Brain microvascular endothelial cell (primary cell): ENCODE measurements at regions not wholly inside any gene's neighbourhood (a gene's known extent, or its start where the extent isn't known, plus 50 kb on each side); places are given as distances from the start of the nearest gene placed in this dataset.

Source experiments
- DNase-seq: peaks from one replicate; pipeline ENCODE4 v3.0.0-alpha.2; 2020
- H3K27ac ChIP-seq: fragments of 250-450 bp; sonication (Bioruptor Pico); 2 replicates; pipeline ENCODE4 v1.5.1; 2020; ENCODE audit warnings: mild to moderate bottlenecking, moderate library complexity
- H3K27me3 ChIP-seq: fragments of 250-450 bp; sonication (Bioruptor Pico); replicated peaks from 2 replicates; pipeline ENCODE4 v1.5.1; 2020; ENCODE audit warnings: mild to moderate bottlenecking
- H3K36me3 ChIP-seq: fragments of 250-450 bp; sonication (Bioruptor Pico); replicated peaks from 2 replicates; pipeline ENCODE4 v1.5.1; 2020; ENCODE audit warnings: mild to moderate bottlenecking
- H3K4me3 ChIP-seq: 2 replicates; pipeline ENCODE4 v1.5.1; 2011; ENCODE audit warnings: low read depth, mild to moderate bottlenecking, control low read depth, low read length, moderate library complexity
- in situ Hi-C: cut with HindIII; loops from 2 replicates; pipeline ENCODE4 v1.10.0; 2017; ENCODE audit warnings: low sequenced_read_pairs, low pct_ligation_motif_present
- TF ChIP-seq, protein P1 (sequence below): IDR thresholded peaks from 2 replicates; pipeline ENCODE4 v1.5.1; 2011; ENCODE audit warnings: low read depth, mild to moderate bottlenecking, moderate library complexity, low read length, control low read depth, inconsistent platforms; ENCODE audit errors: missing control alignments

GRCh38 chr5:147061431-147061830 is 173.4 kb upstream of the STK32A start:
- in situ Hi-C loops, result no loop called here
- no peak for DNase-seq
- Histone ChIP-seq H3K4me3 (no peak overlapping the region), H3K27ac (no peak overlapping the region), H3K36me3 (no peaks in the 10 kb centered on the region), H3K27me3 (no peaks in the 10 kb centered on the region)
- TF ChIP-seq, protein P1, sequence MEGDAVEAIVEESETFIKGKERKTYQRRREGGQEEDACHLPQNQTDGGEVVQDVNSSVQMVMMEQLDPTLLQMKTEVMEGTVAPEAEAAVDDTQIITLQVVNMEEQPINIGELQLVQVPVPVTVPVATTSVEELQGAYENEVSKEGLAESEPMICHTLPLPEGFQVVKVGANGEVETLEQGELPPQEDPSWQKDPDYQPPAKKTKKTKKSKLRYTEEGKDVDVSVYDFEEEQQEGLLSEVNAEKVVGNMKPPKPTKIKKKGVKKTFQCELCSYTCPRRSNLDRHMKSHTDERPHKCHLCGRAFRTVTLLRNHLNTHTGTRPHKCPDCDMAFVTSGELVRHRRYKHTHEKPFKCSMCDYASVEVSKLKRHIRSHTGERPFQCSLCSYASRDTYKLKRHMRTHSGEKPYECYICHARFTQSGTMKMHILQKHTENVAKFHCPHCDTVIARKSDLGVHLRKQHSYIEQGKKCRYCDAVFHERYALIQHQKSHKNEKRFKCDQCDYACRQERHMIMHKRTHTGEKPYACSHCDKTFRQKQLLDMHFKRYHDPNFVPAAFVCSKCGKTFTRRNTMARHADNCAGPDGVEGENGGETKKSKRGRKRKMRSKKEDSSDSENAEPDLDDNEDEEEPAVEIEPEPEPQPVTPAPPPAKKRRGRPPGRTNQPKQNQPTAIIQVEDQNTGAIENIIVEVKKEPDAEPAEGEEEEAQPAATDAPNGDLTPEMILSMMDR, result no peak

GRCh38 chr5:147062427-147062826 is 172.4 kb upstream of the STK32A start:
- in situ Hi-C loops, result no loop called here
- TF ChIP-seq, protein P1, result no peak

GRCh38 chr5:147063943-147064342 is 170.9 kb upstream of the STK32A start:
- in situ Hi-C loops, result no loop called here
- Histone ChIP-seq H3K27ac (no peak overlapping the region), H3K4me3 (no peak overlapping the region), H3K27me3 (no peaks in the 10 kb centered on the region), H3K36me3 (no peaks in the 10 kb centered on the region)
- TF ChIP-seq, protein P1, result no peak
- DNase-seq, result no peak

More at GRCh38 chr5:147062427-147062826, 172.4 kb upstream of the STK32A start:
- Histone ChIP-seq H3K27me3 (no peaks in the 10 kb centered on the region), H3K4me3 (no peak overlapping the region), H3K27ac (no peak overlapping the region), H3K36me3 (no peaks in the 10 kb centered on the region)
- DNase-seq, result no peak

DNA sequence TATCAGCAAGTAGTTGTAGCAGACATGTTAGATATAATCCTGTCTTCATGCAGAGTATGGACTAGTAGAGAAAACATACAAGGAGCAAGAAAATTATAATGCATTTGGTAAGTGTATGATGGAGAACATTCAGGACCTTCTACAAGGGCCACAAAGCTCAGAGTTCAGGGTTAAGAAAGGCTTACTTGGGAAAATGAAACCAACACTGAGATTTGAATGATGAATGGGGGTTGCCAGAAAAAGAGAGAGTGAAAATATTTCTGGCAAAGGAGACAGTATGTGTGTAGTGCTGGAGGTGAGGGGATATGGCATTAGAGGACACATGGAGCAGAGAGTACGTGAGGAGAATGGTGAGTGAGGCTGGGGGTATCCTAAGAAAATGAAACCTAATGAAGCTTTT is 169.8 kb upstream of the STK32A start:
- Histone ChIP-seq H3K36me3 (no peaks in the 10 kb centered on the region), H3K27ac (no peak overlapping the region), H3K4me3 (no peak overlapping the region), H3K27me3 (no peaks in the 10 kb centered on the region)
- in situ Hi-C loops, result no loop called here
- DNase-seq, result no peak
- TF ChIP-seq, protein P1, result no peak

DNA sequence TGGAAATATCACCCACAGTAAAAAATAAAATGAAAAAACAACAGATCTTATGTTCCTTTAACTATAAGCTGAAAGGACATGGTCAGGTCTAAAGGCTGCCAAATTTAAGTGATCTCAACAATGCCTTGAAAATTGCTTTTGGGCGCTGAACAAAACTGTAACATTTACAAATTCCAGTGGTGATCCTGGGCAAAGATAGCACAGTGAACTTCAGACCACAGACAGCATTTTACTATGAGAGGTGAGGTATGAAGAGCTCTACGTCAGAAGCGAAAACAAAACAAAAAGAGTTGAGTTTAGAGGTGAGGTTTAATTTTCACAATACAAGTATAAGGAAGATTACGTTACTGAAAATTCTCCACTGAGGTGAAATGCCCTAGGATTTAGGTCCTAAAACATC is 165.8 kb upstream of the STK32A start:
- no peak for DNase-seq
- no peaks in the 10 kb centered on the region for H3K36me3 ChIP-seq
- in situ Hi-C loops, result no loop called here
- TF ChIP-seq, protein P1, result no peak
- H3K27me3 ChIP-seq, result no peaks in the 10 kb centered on the region
- no peak overlapping the region for H3K4me3 ChIP-seq
- no peak overlapping the region for H3K27ac ChIP-seq

DNA sequence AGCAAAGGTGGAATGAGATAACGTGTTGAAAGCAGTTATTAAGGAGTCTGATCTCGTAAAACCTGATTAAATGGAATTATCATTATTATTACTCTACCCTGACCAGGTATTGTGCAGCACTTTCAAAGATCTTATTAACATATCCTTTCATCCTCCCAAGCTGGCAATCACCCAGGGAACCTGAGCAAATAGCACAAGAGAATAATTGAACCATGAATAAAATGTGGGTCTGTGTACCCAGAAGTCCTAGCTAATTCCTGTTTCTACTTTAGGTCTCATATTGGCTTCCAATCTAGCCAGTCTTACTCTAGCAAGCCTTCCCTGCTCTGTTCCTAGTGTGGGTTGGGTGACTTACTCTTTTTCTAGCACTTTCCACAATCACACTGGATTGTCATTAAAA is 162.2 kb upstream of the STK32A start:
- H3K27me3 ChIP-seq, result no peaks in the 10 kb centered on the region
- H3K36me3 ChIP-seq, result no peaks in the 10 kb centered on the region
- no peak overlapping the region for H3K27ac ChIP-seq
- DNase-seq, result no peak
- TF ChIP-seq, protein P1, result no peak
- H3K4me3 ChIP-seq, result no peak overlapping the region
- in situ Hi-C loops, result no loop called here
